PC-9 (cell line): ENCODE measurements at regions not wholly inside any gene's neighbourhood (a gene's known extent, or its start where the extent isn't known, plus 50 kb on each side); places are given as distances from the start of the nearest gene placed in this dataset.

Experiments used
- BruUV-seq: library from RNA; stranded (reverse); fragments of 400-500 nt; replicated peaks from 2 replicates; lab custom pipeline; 2021; lab: Mats Ljungman, UMichigan
- CTCF ChIA-PET: fragments of 300-600 bp; sonication (Branson Sonifier 250); formaldehyde crosslinking; loops from one replicate; lab custom pipeline; 2022; ENCODE audit warnings: antibody characterized with exemption; lab: Charles Lee
- POLR2A ChIA-PET: fragments of 300-600 bp; sonication (Branson Sonifier 250); formaldehyde crosslinking; loops from one replicate; lab custom pipeline; 2022; ENCODE audit warnings: antibody characterized with exemption; ENCODE audit not compliant: unreplicated experiment; lab: Charles Lee
- DNase-seq, 2 experiments: peaks; one replicate each; pipeline versions ENCODE4 v3.0.0 to v3.0.0-alpha.2; 2015 to 2022; ENCODE audit warnings: mixed read lengths in 1 of 2
- H2AFZ ChIP-seq: fragments of 200-600 bp; sonication (generic); 2 replicates; pipeline ENCODE4 v1.8.1; 2017; ENCODE audit warnings: antibody characterized with exemption
- H3F3A ChIP-seq: fragments of 200-600 bp; sonication (generic); 2 replicates; pipeline ENCODE4 v1.8.1; 2017; ENCODE audit warnings: antibody characterized with exemption, mild to moderate bottlenecking, low read depth; ENCODE audit not compliant: insufficient read depth
- H3K27ac ChIP-seq: fragments of 200-600 bp; sonication (generic); 2 replicates; pipeline ENCODE4 v1.6.1; 2016; ENCODE audit warnings: mixed run types
- H3K27me3 ChIP-seq: fragments of 200-600 bp; sonication (generic); 2 replicates; pipeline ENCODE4 v1.6.1; 2016; ENCODE audit warnings: low read depth, mixed run types; ENCODE audit not compliant: insufficient read depth
- H3K36me3 ChIP-seq: fragments of 200-600 bp; sonication (generic); 2 replicates; pipeline ENCODE4 v1.6.1; 2016; ENCODE audit warnings: low read depth, mixed run types
- H3K4me1 ChIP-seq: fragments of 200-600 bp; sonication (generic); replicated peaks from 2 replicates; pipeline ENCODE4 v1.6.1; 2016; ENCODE audit warnings: mixed run types; ENCODE audit not compliant: insufficient read depth
- H3K4me2 ChIP-seq: fragments of 200-600 bp; sonication (generic); 2 replicates; pipeline ENCODE4 v1.6.1; 2017; ENCODE audit warnings: mixed run types
- H3K4me3 ChIP-seq: fragments of 200-600 bp; sonication (generic); 2 replicates; pipeline ENCODE4 v1.6.1; 2016; ENCODE audit warnings: mixed run types
- H3K79me2 ChIP-seq: fragments of 200-600 bp; sonication (generic); 2 replicates; pipeline ENCODE4 v1.6.1; 2017; ENCODE audit warnings: low read depth, mixed run types
- H3K9me2 ChIP-seq: fragments of 200-600 bp; sonication (generic); 2 replicates; pipeline ENCODE4 v1.8.1; 2017; ENCODE audit warnings: mild to moderate bottlenecking; ENCODE audit not compliant: insufficient read depth
- H3K9me3 ChIP-seq: fragments of 200-600 bp; sonication (generic); 2 replicates; pipeline ENCODE4 v1.8.1; 2016; ENCODE audit warnings: low read depth; ENCODE audit not compliant: insufficient read depth
- H4K20me1 ChIP-seq: fragments of 200-600 bp; sonication (generic); 2 replicates; pipeline ENCODE4 v1.8.1; 2017; ENCODE audit not compliant: insufficient read depth
- EZH2 ChIP-seq: fragments of 200-600 bp; sonication (generic); IDR thresholded peaks from 2 replicates; pipeline ENCODE4 v1.8.0; 2017; ENCODE audit warnings: antibody characterized with exemption, low read depth
- intact Hi-C: fragments of 100-400 bp; cut with micrococcal nuclease; formaldehyde crosslinking; loops from one replicate; pipeline ENCODE4 v1.10.0; 2022; ENCODE audit not compliant: unreplicated experiment
- TF ChIP-seq, protein P1 (sequence below): fragments of 200-600 bp; sonication (generic); conservative IDR thresholded peaks from 2 replicates; pipeline ENCODE4 v1.6.1; 2017; ENCODE audit warnings: mixed run types, antibody characterized with exemption, mild to moderate bottlenecking, moderate library complexity

DNA sequence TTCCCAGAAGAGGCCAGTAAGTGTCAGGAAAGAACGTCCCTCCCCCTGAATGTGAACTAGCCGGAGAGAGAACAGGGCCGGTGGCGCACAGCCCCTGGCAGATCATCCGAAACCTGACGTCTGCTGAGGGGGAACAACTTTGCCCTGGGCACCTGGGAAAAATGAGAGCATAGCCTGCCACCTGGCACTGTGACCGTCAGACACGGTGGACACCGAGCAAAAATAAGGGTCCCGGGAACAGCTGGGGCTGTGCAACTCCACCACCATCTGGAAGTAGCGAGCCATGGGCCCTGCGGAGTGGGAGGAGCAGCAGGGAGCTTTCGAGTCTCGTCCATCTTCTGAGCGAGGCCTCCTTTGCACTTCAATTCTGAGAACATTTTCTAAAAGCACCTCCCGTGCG lies 110.8 kb downstream of the EDN3 start:
- H3K9me2 ChIP-seq: no peaks in the 10 kb centered on the region
- no peaks in the 10 kb centered on the region for H3K9me3 ChIP-seq
- no peak for DNase-seq
- peaks cover 97% of the 10 kb centered on the region for H3K27me3 ChIP-seq
- no peaks in the 10 kb centered on the region for H3K79me2 ChIP-seq
- no peaks in the 10 kb centered on the region for H4K20me1 ChIP-seq
- intact Hi-C loops: no loop called here
- no peaks in the 10 kb centered on the region for H3K36me3 ChIP-seq
- no peaks in the 10 kb centered on the region for H3F3A ChIP-seq
- no peak overlapping the region for H2AFZ ChIP-seq
- H3K27ac ChIP-seq: no peak overlapping the region
- CTCF ChIA-PET: no interaction called here
- no TSS peak for BruUV-seq
- H3K4me2 ChIP-seq: no peak overlapping the region
- TF ChIP-seq, protein P1, sequence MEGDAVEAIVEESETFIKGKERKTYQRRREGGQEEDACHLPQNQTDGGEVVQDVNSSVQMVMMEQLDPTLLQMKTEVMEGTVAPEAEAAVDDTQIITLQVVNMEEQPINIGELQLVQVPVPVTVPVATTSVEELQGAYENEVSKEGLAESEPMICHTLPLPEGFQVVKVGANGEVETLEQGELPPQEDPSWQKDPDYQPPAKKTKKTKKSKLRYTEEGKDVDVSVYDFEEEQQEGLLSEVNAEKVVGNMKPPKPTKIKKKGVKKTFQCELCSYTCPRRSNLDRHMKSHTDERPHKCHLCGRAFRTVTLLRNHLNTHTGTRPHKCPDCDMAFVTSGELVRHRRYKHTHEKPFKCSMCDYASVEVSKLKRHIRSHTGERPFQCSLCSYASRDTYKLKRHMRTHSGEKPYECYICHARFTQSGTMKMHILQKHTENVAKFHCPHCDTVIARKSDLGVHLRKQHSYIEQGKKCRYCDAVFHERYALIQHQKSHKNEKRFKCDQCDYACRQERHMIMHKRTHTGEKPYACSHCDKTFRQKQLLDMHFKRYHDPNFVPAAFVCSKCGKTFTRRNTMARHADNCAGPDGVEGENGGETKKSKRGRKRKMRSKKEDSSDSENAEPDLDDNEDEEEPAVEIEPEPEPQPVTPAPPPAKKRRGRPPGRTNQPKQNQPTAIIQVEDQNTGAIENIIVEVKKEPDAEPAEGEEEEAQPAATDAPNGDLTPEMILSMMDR: no peak
- TF ChIP-seq EZH2: no peak
- no peaks in the 10 kb centered on the region for H3K4me1 ChIP-seq
- H3K4me3 ChIP-seq: no peak overlapping the region
- POLR2A ChIA-PET: no interaction called here

DNA sequence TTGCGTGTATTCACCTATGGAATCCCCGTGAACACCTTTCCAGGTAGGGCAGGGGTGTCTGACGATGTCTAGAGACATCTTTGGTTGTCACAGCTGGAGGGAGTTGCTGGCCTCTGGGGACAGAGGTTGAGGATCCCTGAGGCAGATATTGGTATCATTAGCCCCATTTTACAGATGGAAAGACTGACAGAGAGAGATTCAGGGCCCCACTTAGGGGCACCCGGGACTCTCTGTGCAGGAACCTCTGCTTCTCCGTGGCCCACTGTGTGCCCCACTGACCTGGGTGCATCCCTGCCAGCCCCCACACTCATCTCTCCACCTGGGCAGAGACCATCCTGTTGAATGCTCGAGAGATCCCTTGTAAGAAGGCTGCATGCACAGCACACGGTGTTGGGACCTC lies 111.2 kb downstream of the EDN3 start:
- Histone ChIP-seq H3K79me2 (no peaks in the 10 kb centered on the region), H3K27ac (no peak overlapping the region), H3K9me3 (no peaks in the 10 kb centered on the region), H4K20me1 (no peaks in the 10 kb centered on the region), H3K36me3 (no peaks in the 10 kb centered on the region), H3K4me3 (no peak overlapping the region), H3K4me2 (no peak overlapping the region), H3K9me2 (no peaks in the 10 kb centered on the region), H3K27me3 (peaks cover 97% of the 10 kb centered on the region), H2AFZ (no peak overlapping the region), H3F3A (no peaks in the 10 kb centered on the region), H3K4me1 (no peaks in the 10 kb centered on the region)
- POLR2A ChIA-PET: no interaction called here
- CTCF ChIA-PET: no interaction called here
- intact Hi-C loops: no loop called here
- no peak for TF ChIP-seq EZH2
- TF ChIP-seq, protein P1: no peak
- no TSS peak for BruUV-seq
- DNase-seq: no peak

DNA sequence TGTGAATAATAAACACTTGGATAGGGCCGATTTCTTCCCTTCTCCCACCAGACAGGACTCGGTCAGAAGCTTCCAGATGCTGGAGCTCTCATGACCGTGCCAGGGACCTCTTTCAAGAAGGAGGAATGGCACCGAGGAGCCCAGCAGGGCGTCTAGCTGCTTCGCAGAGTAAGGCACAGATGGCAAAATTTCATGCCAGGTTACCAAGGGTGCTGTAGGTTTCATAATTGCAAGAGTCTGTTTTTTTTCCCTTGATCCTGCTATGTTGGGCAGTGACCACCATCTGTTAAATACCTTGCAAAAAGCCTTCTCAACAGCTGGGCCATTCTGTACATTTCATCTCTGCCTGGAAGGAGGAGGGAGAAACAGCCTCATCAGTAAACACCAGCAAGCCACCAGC lies 111.8 kb downstream of the EDN3 start:
- no peaks in the 10 kb centered on the region for H4K20me1 ChIP-seq
- no peaks in the 10 kb centered on the region for H3K79me2 ChIP-seq
- BruUV-seq: no TSS peak
- ChIA-PET CTCF (no interaction called here), POLR2A (no interaction called here)
- no peak overlapping the region for H3K4me2 ChIP-seq
- H3K9me2 ChIP-seq: no peaks in the 10 kb centered on the region
- no peak overlapping the region for H2AFZ ChIP-seq
- H3K4me1 ChIP-seq: no peaks in the 10 kb centered on the region
- intact Hi-C loops: no loop called here
- no peak for DNase-seq
- H3K36me3 ChIP-seq: no peaks in the 10 kb centered on the region
- no peak overlapping the region for H3K4me3 ChIP-seq
- TF ChIP-seq, protein P1: no peak
- no peak for TF ChIP-seq EZH2
- peaks cover 97% of the 10 kb centered on the region for H3K27me3 ChIP-seq
- no peaks in the 10 kb centered on the region for H3K9me3 ChIP-seq
- H3F3A ChIP-seq: no peaks in the 10 kb centered on the region
- no peak overlapping the region for H3K27ac ChIP-seq
